MM.1S (cell line): ENCODE measurements at regions not wholly inside any gene's neighbourhood (a gene's known extent, or its start where the extent isn't known, plus 50 kb on each side); places are given as distances from the start of the nearest gene placed in this dataset.

Experiments used
- DNase-seq: peaks from one replicate; pipeline ENCODE4 v3.0.0-alpha.2; 2015
- H2AFZ ChIP-seq: fragments of 300-600 bp; sonication (generic); 2 replicates; pipeline ENCODE4 v1.6.0; 2016; ENCODE audit warnings: antibody characterized with exemption, low read length
- H3F3A ChIP-seq: fragments of 300-600 bp; sonication (generic); 2 replicates; pipeline ENCODE4 v1.6.1; 2016; ENCODE audit warnings: mild to moderate bottlenecking, antibody characterized with exemption, low read length, moderate library complexity, mixed read lengths; ENCODE audit not compliant: insufficient read depth
- H3K27ac ChIP-seq: fragments of 300-600 bp; sonication (generic); 2 replicates; pipeline ENCODE4 v1.5.1; 2016; ENCODE audit warnings: mild to moderate bottlenecking, low read length
- H3K27me3 ChIP-seq: fragments of 300-600 bp; sonication (generic); replicated peaks from 2 replicates; pipeline ENCODE4 v1.6.0; 2016; ENCODE audit warnings: low read length; ENCODE audit not compliant: insufficient read depth
- H3K36me3 ChIP-seq: fragments of 300-600 bp; sonication (generic); replicated peaks from 2 replicates; pipeline ENCODE4 v1.6.1; 2016; ENCODE audit warnings: mild to moderate bottlenecking, low read length, mixed read lengths; ENCODE audit not compliant: insufficient read depth
- H3K4me1 ChIP-seq: fragments of 300-600 bp; sonication (generic); 2 replicates; pipeline ENCODE4 v1.6.1; 2016; ENCODE audit warnings: low read length, mixed read lengths
- H3K4me2 ChIP-seq: fragments of 300-600 bp; sonication (generic); 2 replicates; pipeline ENCODE4 v1.6.0; 2016; ENCODE audit warnings: low read depth, low read length
- H3K4me3 ChIP-seq: fragments of 300-600 bp; sonication (generic); 2 replicates; pipeline ENCODE4 v1.5.1; 2016; ENCODE audit warnings: low read length, mixed read lengths
- H3K79me2 ChIP-seq: fragments of 300-600 bp; sonication (generic); 2 replicates; pipeline ENCODE4 v1.6.1; 2016; ENCODE audit warnings: mixed run types, low read length, mixed read lengths
- H3K9ac ChIP-seq: fragments of 300-600 bp; sonication (generic); 2 replicates; pipeline ENCODE4 v1.6.1; 2016; ENCODE audit warnings: low read length, mixed read lengths
- H3K9me2 ChIP-seq: fragments of 300-600 bp; sonication (generic); replicated peaks from 2 replicates; pipeline ENCODE4 v1.6.1; 2016; ENCODE audit warnings: mild to moderate bottlenecking, low read length, mixed read lengths; ENCODE audit not compliant: insufficient read depth
- H3K9me3 ChIP-seq: fragments of 300-600 bp; sonication (generic); replicated peaks from 2 replicates; pipeline ENCODE4 v1.6.1; 2016; ENCODE audit warnings: mild to moderate bottlenecking, low read length, mixed read lengths; ENCODE audit not compliant: insufficient read depth
- H4K20me1 ChIP-seq: fragments of 300-600 bp; sonication (generic); 2 replicates; pipeline ENCODE4 v1.6.1; 2016; ENCODE audit warnings: mild to moderate bottlenecking, low read length, moderate library complexity, mixed read lengths; ENCODE audit not compliant: insufficient read depth
- CTCF ChIP-seq: fragments of 300-600 bp; sonication (generic); IDR thresholded peaks from 2 replicates; pipeline ENCODE4 v1.5.1; 2016; ENCODE audit warnings: antibody characterized with exemption, low read length, mixed read lengths
- EZH2 ChIP-seq: fragments of 300-600 bp; sonication (generic); optimal IDR thresholded peaks from 2 replicates; pipeline ENCODE3; 2017; ENCODE audit warnings: low read depth, mild to moderate bottlenecking, antibody characterized with exemption, low read length, mixed read lengths
- EZH2phosphoT487 ChIP-seq: fragments of 300-600 bp; sonication (generic); IDR thresholded peaks from 2 replicates; pipeline ENCODE4 v1.6.1; 2018; ENCODE audit warnings: antibody characterized with exemption, low read length

- Histone ChIP-seq H3K36me3 (no peaks in the 10 kb centered on the region), H3K27me3 (no peaks in the 10 kb centered on the region), H2AFZ (no peak overlapping the region), H3K9me2 (no peaks in the 10 kb centered on the region), H3K4me2 (no peak overlapping the region), H3K9ac (no peak overlapping the region), H3K9me3 (no peaks in the 10 kb centered on the region), H3K27ac (no peak overlapping the region), H3K4me3 (no peak overlapping the region), H3K79me2 (no peaks in the 10 kb centered on the region), H4K20me1 (no peaks in the 10 kb centered on the region), H3F3A (no peaks in the 10 kb centered on the region), H3K4me1 (no peaks in the 10 kb centered on the region)
- TF ChIP-seq CTCF (no peak), EZH2phosphoT487 (no peak), EZH2 (no peak)
- DNase-seq, result no peak
Observed at GRCh38 chr4:27132497-27132896, 271.9 kb downstream of the STIM2 start.

- Histone ChIP-seq H4K20me1 (no peaks in the 10 kb centered on the region), H3K4me1 (no peaks in the 10 kb centered on the region), H3K36me3 (no peaks in the 10 kb centered on the region), H3K4me2 (no peak overlapping the region), H3K27ac (no peak overlapping the region), H3F3A (no peaks in the 10 kb centered on the region), H2AFZ (no peak overlapping the region), H3K9me2 (no peaks in the 10 kb centered on the region), H3K27me3 (no peaks in the 10 kb centered on the region), H3K9ac (no peak overlapping the region), H3K79me2 (no peaks in the 10 kb centered on the region), H3K9me3 (no peaks in the 10 kb centered on the region), H3K4me3 (no peak overlapping the region)
- TF ChIP-seq EZH2phosphoT487, result no peak
- no peak for TF ChIP-seq CTCF
- TF ChIP-seq EZH2, result no peak
- DNase-seq, result no peak
Observed at GRCh38 chr4:27140486-27140885, 279.8 kb downstream of the STIM2 start.

GRCh38 chr4:27141530-27141929 is 280.9 kb downstream of the STIM2 start:
- no peak for DNase-seq
- H3K9me2 ChIP-seq, result no peaks in the 10 kb centered on the region
- H3K27me3 ChIP-seq, result no peaks in the 10 kb centered on the region
- no peak overlapping the region for H2AFZ ChIP-seq
- H3K4me3 ChIP-seq, result no peak overlapping the region
- TF ChIP-seq CTCF (no peak), EZH2 (no peak), EZH2phosphoT487 (no peak)
- no peak overlapping the region for H3K4me2 ChIP-seq
- no peak overlapping the region for H3K27ac ChIP-seq
- no peaks in the 10 kb centered on the region for H3K36me3 ChIP-seq
- H3K79me2 ChIP-seq, result no peaks in the 10 kb centered on the region
- no peak overlapping the region for H3K9ac ChIP-seq
- H3F3A ChIP-seq, result no peaks in the 10 kb centered on the region
- H3K9me3 ChIP-seq, result no peaks in the 10 kb centered on the region
- H3K4me1 ChIP-seq, result no peaks in the 10 kb centered on the region
- H4K20me1 ChIP-seq, result no peaks in the 10 kb centered on the region
